Thoracic aorta (tissue), 2 donors: ENCODE measurements at regions not wholly inside any gene's neighbourhood (a gene's known extent, or its start where the extent isn't known, plus 50 kb on each side); places are given as distances from the start of the nearest gene placed in this dataset.

ENCODE experiments used
- ATAC-seq: fragments of 150-250 bp; one replicate; pipeline ENCODE4 v1.8.0; 2017; ENCODE audit warnings: low read depth; ENCODE audit not compliant: insufficient number of reproducible peaks, low FRiP score
- DNase-seq: peaks from one replicate; pipeline ENCODE4 v3.0.0-alpha.2; 2020; ENCODE audit warnings: low spot score
- H3K27ac ChIP-seq, 2 donors: fragments of 200-600 bp; sonication (generic); 1 replicate in 1 of 2; 2 replicates in 1 of 2; pipeline ENCODE4 v1.5.1; 2016; ENCODE audit warnings: mild to moderate bottlenecking in 2 of 2, moderate library complexity in 2 of 2
- H3K27me3 ChIP-seq: fragments of 200-600 bp; sonication (generic); replicated peaks from 2 replicates; pipeline ENCODE4 v1.6.0; 2016; ENCODE audit warnings: mild to moderate bottlenecking; ENCODE audit not compliant: insufficient read depth
- H3K36me3 ChIP-seq: fragments of 200-600 bp; sonication (generic); one replicate; pipeline ENCODE4 v1.5.1; 2016
- H3K4me1 ChIP-seq, 2 donors: fragments of 200-600 bp; sonication (generic); 1 replicate in 1 of 2; 2 replicates in 1 of 2; pipeline versions ENCODE4 v1.5.1 to v1.6.0; 2016; ENCODE audit warnings: low read depth in 2 of 2, mild to moderate bottlenecking in 1 of 2; ENCODE audit not compliant: control insufficient read depth in 1 of 2
- H3K4me3 ChIP-seq: fragments of 200-600 bp; sonication (generic); 2 replicates; pipeline ENCODE4 v1.5.1; 2016; ENCODE audit warnings: mild to moderate bottlenecking
- H3K9me3 ChIP-seq: fragments of 200-600 bp; sonication (generic); 2 replicates; pipeline ENCODE4 v1.5.1; 2016
- TF ChIP-seq, protein P1 (sequence below): fragments of 200-600 bp; sonication (generic); IDR thresholded peaks from one replicate; pipeline ENCODE4 v1.5.1; 2019; ENCODE audit warnings: antibody characterized with exemption

DNA sequence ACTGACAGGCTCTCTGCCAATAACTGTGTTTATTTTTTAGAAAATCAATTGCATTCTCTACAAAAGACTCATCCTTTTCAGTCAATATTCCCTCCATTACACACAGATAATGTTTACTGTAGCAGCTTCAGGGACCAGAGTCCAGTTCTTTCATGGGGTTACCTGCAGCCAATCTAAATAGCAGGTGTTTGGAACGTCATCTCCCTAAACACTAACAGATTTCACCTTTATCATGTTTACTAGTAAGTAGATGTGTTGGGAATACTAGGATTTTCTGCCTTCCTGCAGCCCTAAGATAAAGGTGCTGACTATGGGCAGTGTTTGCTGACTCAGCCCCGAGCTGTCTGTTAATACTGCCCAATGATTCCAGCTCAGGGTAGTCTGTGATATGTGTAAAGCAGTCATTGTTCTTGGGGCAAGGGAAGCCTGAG is 447.0 kb downstream of the KIF4B start:
- no peak for ATAC-seq
- no peaks in the 10 kb centered on the region for H3K27me3 ChIP-seq
- no peak overlapping the region for H3K4me3 ChIP-seq
- H3K4me1 ChIP-seq, result no peaks in the 10 kb centered on the region
- DNase-seq, result no peak
- no peaks in the 10 kb centered on the region for H3K36me3 ChIP-seq
- H3K9me3 ChIP-seq, result no peaks in the 10 kb centered on the region
- TF ChIP-seq, protein P1, sequence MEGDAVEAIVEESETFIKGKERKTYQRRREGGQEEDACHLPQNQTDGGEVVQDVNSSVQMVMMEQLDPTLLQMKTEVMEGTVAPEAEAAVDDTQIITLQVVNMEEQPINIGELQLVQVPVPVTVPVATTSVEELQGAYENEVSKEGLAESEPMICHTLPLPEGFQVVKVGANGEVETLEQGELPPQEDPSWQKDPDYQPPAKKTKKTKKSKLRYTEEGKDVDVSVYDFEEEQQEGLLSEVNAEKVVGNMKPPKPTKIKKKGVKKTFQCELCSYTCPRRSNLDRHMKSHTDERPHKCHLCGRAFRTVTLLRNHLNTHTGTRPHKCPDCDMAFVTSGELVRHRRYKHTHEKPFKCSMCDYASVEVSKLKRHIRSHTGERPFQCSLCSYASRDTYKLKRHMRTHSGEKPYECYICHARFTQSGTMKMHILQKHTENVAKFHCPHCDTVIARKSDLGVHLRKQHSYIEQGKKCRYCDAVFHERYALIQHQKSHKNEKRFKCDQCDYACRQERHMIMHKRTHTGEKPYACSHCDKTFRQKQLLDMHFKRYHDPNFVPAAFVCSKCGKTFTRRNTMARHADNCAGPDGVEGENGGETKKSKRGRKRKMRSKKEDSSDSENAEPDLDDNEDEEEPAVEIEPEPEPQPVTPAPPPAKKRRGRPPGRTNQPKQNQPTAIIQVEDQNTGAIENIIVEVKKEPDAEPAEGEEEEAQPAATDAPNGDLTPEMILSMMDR, result no peak
- no peak overlapping the region for H3K27ac ChIP-seq

DNA sequence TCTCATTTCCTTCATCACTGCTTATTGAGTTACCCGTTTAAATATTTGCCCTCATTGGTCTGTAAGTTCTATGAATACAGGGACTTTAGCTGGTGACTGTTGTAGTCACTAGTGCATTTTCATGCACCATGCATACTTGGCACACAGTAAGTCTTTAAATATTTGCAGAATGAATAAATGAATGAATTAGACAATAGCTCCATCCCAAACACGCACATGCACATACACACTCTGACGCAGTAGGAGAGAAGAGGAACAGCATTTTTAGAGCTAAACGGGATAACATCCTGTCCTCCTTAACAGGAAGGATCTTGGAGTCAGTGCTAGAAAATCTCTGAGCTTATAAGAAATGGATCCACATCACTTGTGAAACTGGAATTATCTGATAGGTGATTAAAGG is 447.7 kb downstream of the KIF4B start:
- H3K4me1 ChIP-seq, result no peaks in the 10 kb centered on the region
- TF ChIP-seq, protein P1, result no peak
- H3K9me3 ChIP-seq, result no peaks in the 10 kb centered on the region
- ATAC-seq, result no peak
- H3K4me3 ChIP-seq, result no peak overlapping the region
- H3K27ac ChIP-seq, result no peak overlapping the region
- no peaks in the 10 kb centered on the region for H3K36me3 ChIP-seq
- DNase-seq, result no peak
- no peaks in the 10 kb centered on the region for H3K27me3 ChIP-seq

DNA sequence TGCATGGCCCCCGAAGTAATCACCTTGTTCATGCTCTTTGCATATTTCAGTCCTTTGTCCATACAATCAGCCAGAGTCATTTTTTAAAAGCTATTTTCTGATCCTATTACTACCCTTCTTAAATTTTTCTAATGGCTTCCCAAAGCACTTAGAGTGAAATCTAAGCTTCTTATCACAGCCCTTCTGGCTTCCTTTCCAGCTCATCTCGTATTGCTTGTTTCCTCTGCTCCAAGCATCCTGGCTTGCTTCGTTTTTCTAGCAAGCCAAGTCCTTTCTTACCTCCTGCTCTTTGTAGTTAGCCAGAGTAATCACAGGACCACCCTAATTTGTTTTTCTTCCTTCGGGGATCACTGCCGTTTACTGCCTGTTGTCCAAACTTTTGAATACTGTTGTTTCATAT is 453.3 kb downstream of the KIF4B start:
- DNase-seq (no peak), ATAC-seq (no peak)
- Histone ChIP-seq H3K4me3 (no peak overlapping the region), H3K36me3 (no peaks in the 10 kb centered on the region), H3K4me1 (no peaks in the 10 kb centered on the region), H3K27me3 (no peaks in the 10 kb centered on the region), H3K9me3 (no peaks in the 10 kb centered on the region), H3K27ac (no peak overlapping the region)
- TF ChIP-seq, protein P1, result no peak

DNA sequence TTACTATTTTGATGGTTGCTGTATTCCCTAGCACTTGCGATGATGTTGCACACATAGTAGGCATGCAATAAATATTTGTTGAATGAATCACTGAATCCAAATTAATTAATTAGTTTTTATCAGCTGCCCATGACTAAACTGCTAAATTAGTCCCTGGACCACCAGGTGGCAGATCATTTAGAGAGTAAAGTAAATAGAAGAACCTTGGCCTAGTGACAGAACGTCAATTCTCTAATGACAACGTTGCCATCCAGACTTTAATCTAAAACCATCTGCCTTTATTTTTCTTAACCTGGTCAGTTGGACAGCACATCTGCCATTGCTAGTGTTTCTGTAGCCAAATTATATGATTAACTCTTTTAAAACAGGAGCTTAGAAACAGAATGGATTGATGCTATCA is 457.5 kb downstream of the KIF4B start:
- no peaks in the 10 kb centered on the region for H3K9me3 ChIP-seq
- no peaks in the 10 kb centered on the region for H3K4me1 ChIP-seq
- no peak overlapping the region for H3K4me3 ChIP-seq
- no peak overlapping the region for H3K27ac ChIP-seq
- ATAC-seq, result no peak
- TF ChIP-seq, protein P1, result no peak
- no peaks in the 10 kb centered on the region for H3K27me3 ChIP-seq
- H3K36me3 ChIP-seq, result no peaks in the 10 kb centered on the region
- no peak for DNase-seq

DNA sequence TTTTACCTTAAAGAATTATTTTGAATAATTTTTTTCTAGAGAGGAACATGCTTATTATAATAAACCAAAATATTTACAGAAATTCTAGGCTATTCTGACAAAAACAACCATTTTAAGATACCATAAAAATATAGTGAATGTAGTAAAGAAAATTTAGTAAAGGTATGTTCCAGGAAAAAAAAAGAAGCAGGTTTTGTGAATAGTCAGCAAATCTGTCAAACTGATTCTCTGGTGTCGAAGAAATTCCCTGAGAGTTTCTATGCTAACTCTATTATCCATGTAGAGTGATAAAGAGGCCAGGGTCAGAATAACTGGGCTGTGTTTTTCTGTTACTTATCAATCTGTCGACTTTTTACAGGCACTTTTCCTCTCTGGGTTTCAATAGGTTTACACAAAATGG is 459.2 kb downstream of the KIF4B start:
- TF ChIP-seq, protein P1, result no peak
- ATAC-seq, result no peak
- H3K9me3 ChIP-seq, result no peaks in the 10 kb centered on the region
- H3K4me3 ChIP-seq, result no peak overlapping the region
- H3K27me3 ChIP-seq, result no peaks in the 10 kb centered on the region
- H3K27ac ChIP-seq, result no peak overlapping the region
- no peaks in the 10 kb centered on the region for H3K36me3 ChIP-seq
- H3K4me1 ChIP-seq, result no peaks in the 10 kb centered on the region
- no peak for DNase-seq
